H9 (cell line): ENCODE measurements at regions not wholly inside any gene's neighbourhood (a gene's known extent, or its start where the extent isn't known, plus 50 kb on each side); places are given as distances from the start of the nearest gene placed in this dataset.

Experiments
- DNase-seq: peaks from one replicate; pipeline ENCODE4 v3.0.0-alpha.2; 2017
- H2AFZ ChIP-seq: one replicate; pipeline ENCODE4 v1.6.1; 2013; ENCODE audit warnings: mild to moderate bottlenecking, low read length, control low read depth, moderate library complexity
- H2AK5ac ChIP-seq: 2 replicates; pipeline ENCODE4 v1.6.1; 2013; ENCODE audit warnings: low read length, control low read depth, mixed read lengths; ENCODE audit not compliant: insufficient read length
- H2BK120ac ChIP-seq: one replicate; pipeline ENCODE4 v1.6.1; 2013; ENCODE audit warnings: low read depth, mild to moderate bottlenecking, low read length, control low read depth, inconsistent platforms; ENCODE audit not compliant: poor library complexity, severe bottlenecking
- H2BK12ac ChIP-seq: 2 replicates; pipeline ENCODE4 v1.6.1; 2013; ENCODE audit warnings: low read length, control low read depth, mixed read lengths, low read depth; ENCODE audit not compliant: insufficient read length
- H2BK15ac ChIP-seq: 2 replicates; pipeline ENCODE4 v1.6.1; 2013; ENCODE audit warnings: low read depth, low read length, control low read depth
- H2BK20ac ChIP-seq: one replicate; pipeline ENCODE4 v1.6.1; 2013; ENCODE audit warnings: low read depth, mild to moderate bottlenecking, low read length, control low read depth, inconsistent platforms; ENCODE audit not compliant: poor library complexity, severe bottlenecking
- H2BK5ac ChIP-seq: 2 replicates; pipeline ENCODE4 v1.6.1; 2013; ENCODE audit warnings: low read length, control low read depth, mixed read lengths; ENCODE audit not compliant: insufficient read length
- H3K14ac ChIP-seq: 2 replicates; pipeline ENCODE4 v1.6.1; 2013; ENCODE audit warnings: low read length, control low read depth; ENCODE audit not compliant: insufficient read depth
- H3K18ac ChIP-seq: 2 replicates; pipeline ENCODE4 v1.6.1; 2013; ENCODE audit warnings: low read depth, mild to moderate bottlenecking, mixed read lengths, low read length, control low read depth; ENCODE audit not compliant: insufficient read length
- H3K23ac ChIP-seq: 2 replicates; pipeline ENCODE4 v1.6.1; 2013; ENCODE audit warnings: low read length, control low read depth, mixed read lengths, low read depth; ENCODE audit not compliant: insufficient read length
- H3K23me2 ChIP-seq: 2 replicates; pipeline ENCODE4 v1.6.1; 2013; ENCODE audit warnings: low read depth, mild to moderate bottlenecking, mixed read lengths, low read length, control low read depth; ENCODE audit not compliant: insufficient read length, poor library complexity, severe bottlenecking
- H3K27ac ChIP-seq: 2 replicates; pipeline ENCODE4 v1.5.1; 2013; ENCODE audit warnings: low read length, control low read depth, mixed read lengths, low read depth; ENCODE audit not compliant: insufficient read length
- H3K27me3 ChIP-seq: 2 replicates; pipeline ENCODE4 v1.6.1; 2013; ENCODE audit warnings: low read length, control low read depth, inconsistent platforms; ENCODE audit not compliant: insufficient read depth
- H3K4ac ChIP-seq: 2 replicates; pipeline ENCODE4 v1.6.1; 2013; ENCODE audit warnings: low read depth, mild to moderate bottlenecking, control low read depth, inconsistent platforms, low read length, moderate library complexity
- H3K4me1 ChIP-seq: 2 replicates; pipeline ENCODE4 v1.6.1; 2013; ENCODE audit warnings: low read length, control low read depth, inconsistent platforms; ENCODE audit not compliant: insufficient read depth
- H3K4me2 ChIP-seq: 2 replicates; pipeline ENCODE4 v1.6.1; 2013; ENCODE audit warnings: low read length, control low read depth, mixed read lengths; ENCODE audit not compliant: insufficient read length, insufficient read depth
- H3K56ac ChIP-seq: 2 replicates; pipeline ENCODE4 v1.6.1; 2013; ENCODE audit warnings: low read depth, mild to moderate bottlenecking, mixed read lengths, low read length, control low read depth; ENCODE audit not compliant: insufficient read length
- H3K79me1 ChIP-seq: 2 replicates; pipeline ENCODE4 v1.6.1; 2013; ENCODE audit warnings: low read depth, mild to moderate bottlenecking, moderate library complexity, low read length, control low read depth, inconsistent platforms; ENCODE audit not compliant: insufficient read depth, poor library complexity, severe bottlenecking
- H3K79me2 ChIP-seq: 2 replicates; pipeline ENCODE4 v1.6.1; 2013; ENCODE audit warnings: low read length, control low read depth, inconsistent platforms; ENCODE audit not compliant: insufficient read depth
- H3K9ac ChIP-seq: 2 replicates; pipeline ENCODE4 v1.6.1; 2013; ENCODE audit warnings: low read length, control low read depth, mixed read lengths; ENCODE audit not compliant: insufficient read length; ENCODE audit errors: extremely low read depth
- H3K9me3 ChIP-seq: one replicate; pipeline ENCODE4 v1.6.1; 2013; ENCODE audit warnings: low read depth, low read length, inconsistent platforms; ENCODE audit not compliant: control insufficient read depth
- H3T11ph ChIP-seq: one replicate; pipeline ENCODE4 v1.6.1; 2013; ENCODE audit warnings: mild to moderate bottlenecking, low read length, control low read depth, inconsistent platforms
- H4K20me1 ChIP-seq: one replicate; pipeline ENCODE4 v1.6.1; 2013; ENCODE audit not compliant: control insufficient read depth, insufficient read length, insufficient read depth
- H4K5ac ChIP-seq: 2 replicates; pipeline ENCODE4 v1.6.1; 2013; ENCODE audit warnings: low read depth, mild to moderate bottlenecking, mixed read lengths, low read length, control low read depth; ENCODE audit not compliant: insufficient read length
- H4K8ac ChIP-seq: replicated peaks from 2 replicates; pipeline ENCODE4 v1.6.1; 2013; ENCODE audit warnings: low read length, control low read depth, mixed read lengths, low read depth; ENCODE audit not compliant: insufficient read length
- H4K91ac ChIP-seq: 2 replicates; pipeline ENCODE4 v1.6.1; 2013; ENCODE audit warnings: low read depth, mild to moderate bottlenecking, moderate library complexity, mixed read lengths, low read length, control low read depth; ENCODE audit not compliant: insufficient read length
- H3K27ac Mint-ChIP-seq, 3 experiments: 2 replicates in 2 of 3; 3 replicates in 1 of 3; pipeline ENCODE4 v1.8.0; 2020 to 2021; ENCODE audit warnings: mixed read lengths in 3 of 3, mild to moderate bottlenecking in 1 of 3, moderate library complexity in 1 of 3
- H3K27me3 Mint-ChIP-seq: 2 replicates; pipeline ENCODE4 v1.8.0; 2021; ENCODE audit warnings: low read depth, mild to moderate bottlenecking, moderate library complexity, mixed read lengths
- H3K36me3 Mint-ChIP-seq, 3 experiments: 2 replicates in 2 of 3; 3 replicates in 1 of 3; pipeline ENCODE4 v1.8.0; 2020 to 2021; ENCODE audit warnings: low read depth in 3 of 3, mixed read lengths in 3 of 3; ENCODE audit not compliant: insufficient read depth in 1 of 3
- H3K4me1 Mint-ChIP-seq, 2 experiments: 2 replicates each; pipeline ENCODE4 v1.8.0; 2020; ENCODE audit warnings: mixed read lengths in 2 of 2
- H3K4me3 Mint-ChIP-seq, 2 experiments: 2 replicates in 1 of 2; 3 replicates in 1 of 2; pipeline ENCODE4 v1.8.0; 2020 to 2021; ENCODE audit warnings: mild to moderate bottlenecking in 2 of 2, mixed read lengths in 2 of 2, moderate library complexity in 1 of 2
- H3K9me3 Mint-ChIP-seq, 2 experiments: 2 replicates in 1 of 2; 3 replicates in 1 of 2; pipeline ENCODE4 v1.8.0; 2020; ENCODE audit warnings: mild to moderate bottlenecking in 2 of 2, mixed read lengths in 2 of 2, moderate library complexity in 1 of 2
- WGBS: extraction: QIAGEN DNeasy Blood & Tissue Kit; methylation state at CpG from one replicate; pipeline ENCODE4 v1.1.7; 2013; ENCODE audit warnings: missing lambda C conversion rate, low lambda C conversion rate, mixed read lengths; ENCODE audit not compliant: insufficient read length; ENCODE audit errors: extremely low coverage; 5-methylcytosine and 5-hydroxymethylcytosine counted together
- TF ChIP-seq, protein P1 (sequence below): fragments of 200-600 bp; sonication (generic); conservative IDR thresholded peaks from 3 replicates; pipeline ENCODE4 v1.8.0; 2021; ENCODE audit warnings: antibody characterized with exemption, mild to moderate bottlenecking

GRCh38 chr13:44719857-44720671 is 143.9 kb upstream of the TSC22D1 start:
- H3K79me2 ChIP-seq = no peaks in the 10 kb centered on the region
- H3K9me3 ChIP-seq = no peaks in the 10 kb centered on the region
- peaks cover 8% of the 10 kb centered on the region in 2 experiments for H3K4me1 Mint-ChIP-seq
- H3K4me2 ChIP-seq = no peak overlapping the region
- H4K5ac ChIP-seq = no peak overlapping the region
- no peak overlapping the region for H3K18ac ChIP-seq
- no peak overlapping the region for H4K8ac ChIP-seq
- H3K4me3 Mint-ChIP-seq = no peak overlapping the region
- H2BK5ac ChIP-seq = no peak overlapping the region
- no peaks in the 10 kb centered on the region for H3K79me1 ChIP-seq
- H2BK20ac ChIP-seq = no peak overlapping the region
- TF ChIP-seq, protein P1, sequence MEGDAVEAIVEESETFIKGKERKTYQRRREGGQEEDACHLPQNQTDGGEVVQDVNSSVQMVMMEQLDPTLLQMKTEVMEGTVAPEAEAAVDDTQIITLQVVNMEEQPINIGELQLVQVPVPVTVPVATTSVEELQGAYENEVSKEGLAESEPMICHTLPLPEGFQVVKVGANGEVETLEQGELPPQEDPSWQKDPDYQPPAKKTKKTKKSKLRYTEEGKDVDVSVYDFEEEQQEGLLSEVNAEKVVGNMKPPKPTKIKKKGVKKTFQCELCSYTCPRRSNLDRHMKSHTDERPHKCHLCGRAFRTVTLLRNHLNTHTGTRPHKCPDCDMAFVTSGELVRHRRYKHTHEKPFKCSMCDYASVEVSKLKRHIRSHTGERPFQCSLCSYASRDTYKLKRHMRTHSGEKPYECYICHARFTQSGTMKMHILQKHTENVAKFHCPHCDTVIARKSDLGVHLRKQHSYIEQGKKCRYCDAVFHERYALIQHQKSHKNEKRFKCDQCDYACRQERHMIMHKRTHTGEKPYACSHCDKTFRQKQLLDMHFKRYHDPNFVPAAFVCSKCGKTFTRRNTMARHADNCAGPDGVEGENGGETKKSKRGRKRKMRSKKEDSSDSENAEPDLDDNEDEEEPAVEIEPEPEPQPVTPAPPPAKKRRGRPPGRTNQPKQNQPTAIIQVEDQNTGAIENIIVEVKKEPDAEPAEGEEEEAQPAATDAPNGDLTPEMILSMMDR = no peak
- H3K9me3 Mint-ChIP-seq = peaks cover 0 to 4% of the 10 kb centered on the region in 2 experiments; a peak in 1 of 5 replicates
- no peak for DNase-seq
- H2AK5ac ChIP-seq = no peak overlapping the region
- H3K27ac ChIP-seq = no peak overlapping the region
- no peak overlapping the region for H2BK15ac ChIP-seq
- H3K14ac ChIP-seq = no peak overlapping the region
- WGBS = no CpG with 5 or more reads among the region's 3 CpGs
- H3K4me1 ChIP-seq = no peaks in the 10 kb centered on the region
- no peak overlapping the region for H3K4ac ChIP-seq
- no peak overlapping the region for H3K9ac ChIP-seq
- no peaks in the 10 kb centered on the region for H3K23me2 ChIP-seq
- no peak overlapping the region for H2BK12ac ChIP-seq
- no peaks in the 10 kb centered on the region; a peak in 1 of 7 replicates for H3K36me3 Mint-ChIP-seq
- no peaks in the 10 kb centered on the region for H4K20me1 ChIP-seq
- H4K91ac ChIP-seq = no peak overlapping the region
- no peak overlapping the region for H3T11ph ChIP-seq
- H3K23ac ChIP-seq = no peak overlapping the region
- H2AFZ ChIP-seq = no peak overlapping the region
- H2BK120ac ChIP-seq = no peak overlapping the region
- no peaks in the 10 kb centered on the region for H3K27me3 ChIP-seq
- no peak overlapping the region for H3K56ac ChIP-seq
- H3K27ac Mint-ChIP-seq = no peak overlapping the region
- H3K27me3 Mint-ChIP-seq = no peaks in the 10 kb centered on the region
